HG02938 (cell line): ENCODE measurements at regions not wholly inside any gene's neighbourhood (a gene's known extent, or its start where the extent isn't known, plus 50 kb on each side); places are given as distances from the start of the nearest gene placed in this dataset.
"Not testable (repeated sequence)": the region's sequence is repeated elsewhere in the genome, so short reads cannot be mapped to it uniquely, and the experiment has no call there.

Experiments used
- ATAC-seq: cut with Tn5 transposase; IDR thresholded peaks from one replicate; pipeline ENCODE4 v1.9.1; 2021; ENCODE audit warnings: mild to moderate bottlenecking, moderate library complexity; ENCODE audit not compliant: unreplicated experiment

DNA sequence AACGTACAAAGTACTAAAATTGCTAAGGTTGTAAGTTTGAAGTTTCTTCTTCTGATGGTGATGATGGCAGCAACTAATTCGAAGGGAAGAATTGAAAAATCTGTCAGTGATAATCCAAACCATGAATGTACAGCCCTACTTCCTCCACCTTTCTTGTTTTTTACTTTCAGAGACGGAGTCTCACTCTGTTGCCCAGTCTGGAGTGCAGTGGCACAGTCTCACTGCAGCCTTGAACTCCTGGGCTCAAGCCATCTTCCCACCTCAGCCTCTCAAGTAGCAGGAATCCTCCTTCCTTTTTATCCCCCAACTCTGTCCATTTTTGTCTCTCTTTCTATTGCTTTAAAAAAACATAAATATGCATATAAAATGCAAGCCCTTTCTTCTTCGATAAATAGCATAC lies 112.3 kb upstream of the SOX21 start:
- ATAC-seq = no peak

DNA sequence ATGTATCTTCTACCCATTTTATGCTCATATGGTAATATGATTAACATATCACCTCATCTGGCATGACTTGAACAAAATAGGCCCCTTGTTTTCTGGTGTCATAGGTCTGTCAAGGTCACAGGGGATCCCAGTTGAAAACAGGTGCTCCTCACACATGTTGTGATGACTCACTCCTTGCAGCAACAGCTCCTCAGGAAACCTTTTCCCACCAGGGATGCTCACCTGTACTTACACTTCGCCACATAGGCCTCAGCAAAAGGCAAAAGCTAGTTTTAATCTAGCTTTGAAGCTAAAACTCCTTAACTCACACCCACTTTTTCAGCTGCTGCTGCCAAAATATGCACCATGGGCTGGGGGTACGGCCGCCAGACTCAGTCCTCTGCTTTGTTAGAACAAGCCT lies 110.0 kb upstream of the SOX21 start:
- ATAC-seq = no peak

DNA sequence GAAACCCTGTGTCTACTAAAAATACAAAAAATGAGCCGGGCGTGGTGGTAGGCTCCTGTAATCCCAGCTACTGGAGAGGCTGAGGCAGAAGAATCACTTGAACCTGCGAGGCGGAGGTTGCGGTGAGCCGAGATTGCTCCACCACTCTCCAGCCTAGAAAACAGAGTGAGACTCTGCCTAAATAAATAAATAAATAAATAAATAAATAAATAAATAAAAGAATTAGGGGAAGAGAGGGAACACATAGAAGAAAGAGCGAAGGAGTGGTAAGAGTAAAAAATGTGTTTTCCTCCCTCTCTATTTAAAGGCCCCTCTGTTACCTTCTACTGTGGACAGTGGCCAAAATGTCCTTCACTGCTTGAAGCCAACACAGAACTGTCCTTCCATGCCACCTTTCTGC lies 103.9 kb upstream of the SOX21 start:
- no peak for ATAC-seq

DNA sequence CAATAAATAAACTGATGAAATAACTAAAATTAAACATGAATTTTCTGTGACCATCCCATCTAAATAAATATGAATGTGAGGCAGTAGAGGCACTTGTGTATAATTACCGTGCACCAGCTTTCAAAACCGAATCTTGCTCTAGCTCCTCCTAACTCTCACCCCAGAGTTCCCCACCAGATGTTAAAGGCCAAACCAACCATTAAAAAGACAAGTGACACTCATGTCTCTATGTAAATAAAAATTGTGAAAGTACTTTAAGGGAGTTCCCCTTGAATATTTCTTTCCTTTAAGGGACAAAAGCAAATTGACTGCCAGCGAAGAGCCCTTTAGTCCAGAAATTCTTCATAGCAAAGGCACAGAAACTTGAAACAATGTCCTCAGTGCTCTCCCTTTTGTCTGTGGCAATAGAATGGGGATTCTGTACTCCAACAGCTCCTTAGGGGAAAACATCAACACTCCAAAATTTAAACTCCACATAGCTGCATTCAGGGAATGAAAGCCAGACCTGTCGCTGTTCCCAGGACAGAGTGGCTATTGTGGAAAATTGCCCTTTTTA lies 101.7 kb upstream of the SOX21 start:
- peak; percentile 88 for ATAC-seq

DNA sequence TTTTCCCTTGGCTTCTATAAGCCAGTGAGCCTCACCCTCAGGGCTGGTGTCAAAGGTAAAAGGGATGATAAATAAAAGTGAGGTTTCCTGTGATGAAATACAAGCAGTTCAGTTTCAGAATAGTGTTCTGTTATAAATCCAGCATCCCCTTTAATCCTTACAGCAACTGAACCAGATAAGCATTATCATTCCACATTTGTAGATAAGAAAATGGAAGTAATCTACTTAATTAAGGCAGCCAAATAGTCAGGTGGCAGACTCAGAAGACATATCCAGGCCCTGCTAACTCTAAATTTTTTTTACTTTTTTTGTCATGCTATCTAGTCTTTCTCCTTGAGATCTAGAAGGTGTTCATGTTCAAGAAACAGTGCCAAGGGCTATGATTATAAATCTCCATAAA lies 99.4 kb upstream of the SOX21 start:
- ATAC-seq = no peak

DNA sequence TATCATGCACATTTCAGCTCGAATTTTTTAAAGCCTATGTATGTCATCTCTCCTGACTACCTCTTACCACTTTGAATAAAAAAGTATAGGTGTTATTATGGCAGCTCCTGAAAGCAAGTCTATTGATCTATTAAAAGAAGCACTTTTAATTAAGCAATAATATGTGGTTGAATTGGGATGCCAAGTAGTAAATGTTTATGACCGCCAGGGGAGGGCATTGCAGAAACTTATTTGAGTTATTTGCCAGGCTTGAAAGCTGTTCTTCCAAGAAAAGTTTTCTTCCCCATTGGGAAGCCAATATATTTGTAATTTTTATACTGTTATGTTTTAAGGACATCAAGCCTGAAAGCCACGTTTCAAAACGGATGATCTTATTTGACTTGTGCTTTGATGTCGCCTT lies 88.1 kb upstream of the SOX21 start:
- ATAC-seq = no peak

DNA sequence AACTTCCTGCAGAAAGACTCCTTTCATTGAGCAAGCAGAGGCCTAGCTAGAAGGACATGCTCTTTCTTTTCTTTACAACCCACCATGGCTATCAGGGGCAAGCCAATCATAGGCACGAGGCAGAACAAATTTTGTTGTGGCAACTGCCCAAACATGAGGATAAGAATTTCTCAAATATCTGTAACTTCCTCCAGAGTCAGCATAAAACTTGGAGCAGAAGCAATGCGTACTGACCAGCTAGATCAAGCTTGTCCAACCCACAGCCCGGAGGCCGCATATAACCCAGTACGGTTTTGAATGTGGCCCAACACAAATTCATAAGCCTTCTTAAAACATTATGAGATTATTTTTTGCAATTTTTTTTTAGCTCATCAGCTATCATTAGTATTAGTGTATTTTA lies 87.0 kb upstream of the SOX21 start:
- no peak for ATAC-seq

DNA sequence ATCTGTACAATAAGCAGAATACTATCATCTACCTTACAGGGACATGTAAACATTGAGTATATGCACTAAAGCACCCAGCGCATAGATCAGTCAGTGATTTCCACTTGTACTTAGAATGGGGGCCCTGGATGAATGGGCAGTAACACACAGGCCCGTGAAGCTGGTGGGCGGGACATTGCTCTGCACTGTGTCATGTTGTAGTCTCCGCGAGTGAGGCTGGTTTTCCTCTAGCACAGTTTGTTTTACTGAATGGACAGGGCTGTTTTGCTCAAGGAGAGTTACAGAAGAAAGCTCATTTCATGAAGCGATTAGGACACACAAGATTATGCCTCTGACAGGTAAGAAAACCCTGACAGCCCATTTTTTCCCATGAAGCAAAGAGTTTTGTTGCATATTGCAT lies 86.4 kb upstream of the SOX21 start:
- ATAC-seq = no peak

DNA sequence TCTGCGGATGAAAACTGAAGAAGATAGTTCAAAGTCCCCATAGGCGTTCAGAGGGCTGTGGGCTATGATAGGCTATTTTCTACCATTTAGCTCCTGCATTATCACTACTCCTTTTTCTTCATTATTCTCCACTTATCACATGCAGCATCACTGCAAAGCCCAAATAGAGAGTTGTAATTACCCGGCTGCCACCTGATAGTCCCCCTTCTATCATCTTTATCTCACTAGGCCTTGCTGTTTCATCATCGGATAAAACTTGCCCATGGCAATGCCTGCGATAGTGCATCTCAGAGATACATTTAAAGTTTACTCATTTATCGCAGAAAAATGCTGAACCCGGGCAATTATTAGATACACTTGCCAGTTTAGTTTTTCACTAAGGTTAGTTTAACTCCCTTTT lies 82.9 kb upstream of the SOX21 start:
- ATAC-seq = no peak

DNA sequence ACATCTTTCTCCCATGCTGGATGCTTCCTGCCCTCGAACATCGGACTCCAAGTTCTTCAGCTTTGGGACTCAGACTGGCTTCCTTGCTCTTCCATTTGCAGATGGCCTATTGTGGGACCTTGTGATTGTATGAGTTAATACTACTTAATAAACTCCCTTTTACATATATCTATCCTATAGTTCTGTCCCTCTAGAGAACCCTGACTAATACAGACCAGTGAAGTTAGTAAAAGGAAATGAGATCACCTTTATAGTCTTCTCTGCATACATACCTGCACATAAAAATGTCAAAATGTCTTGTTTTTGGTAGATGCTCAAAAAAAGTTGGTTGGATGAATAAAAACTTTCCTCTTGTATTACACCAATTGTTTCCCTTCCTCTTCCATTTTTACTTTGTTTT lies 73.9 kb upstream of the SOX21 start:
- ATAC-seq = not testable (repeated sequence)

DNA sequence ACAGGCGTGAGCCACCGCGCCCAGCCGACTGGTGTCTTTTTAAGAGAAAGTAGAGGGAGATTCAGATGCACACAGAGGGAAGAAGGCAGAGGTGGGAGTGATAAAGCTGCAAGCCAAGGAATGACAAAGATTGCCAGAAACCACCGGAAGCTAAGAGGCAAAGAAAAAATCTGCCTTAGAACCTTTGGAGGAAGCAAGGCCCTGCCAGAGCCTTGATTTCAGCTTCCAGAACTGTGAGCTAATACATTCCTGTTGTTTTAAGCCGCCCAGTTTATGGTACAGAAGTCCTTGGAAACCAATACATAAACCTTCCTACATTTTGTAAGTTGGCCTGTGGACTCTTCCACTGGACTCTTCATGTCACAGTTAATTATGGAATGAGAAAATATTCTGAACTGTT lies 71.7 kb upstream of the SOX21 start:
- ATAC-seq = no peak

DNA sequence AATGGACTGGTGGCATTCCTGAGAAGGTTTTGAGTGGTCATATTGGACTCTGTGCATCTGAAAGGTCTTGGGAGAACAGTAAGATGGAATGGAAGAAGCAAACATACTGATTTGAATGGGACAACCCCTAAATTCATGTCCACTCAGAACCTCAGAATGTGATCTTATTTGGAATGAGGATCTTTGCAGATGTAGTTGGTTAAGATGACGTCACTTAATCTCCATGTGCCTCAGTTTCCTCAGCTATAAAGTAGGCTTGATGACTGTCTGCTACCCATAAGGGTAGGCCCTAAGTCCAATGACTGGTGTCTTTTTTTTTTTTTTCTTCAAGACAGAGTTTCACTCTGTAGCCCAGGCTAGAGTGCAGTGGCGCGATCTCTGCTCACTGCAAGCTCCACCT lies 71.1 kb upstream of the SOX21 start:
- ATAC-seq = no peak

DNA sequence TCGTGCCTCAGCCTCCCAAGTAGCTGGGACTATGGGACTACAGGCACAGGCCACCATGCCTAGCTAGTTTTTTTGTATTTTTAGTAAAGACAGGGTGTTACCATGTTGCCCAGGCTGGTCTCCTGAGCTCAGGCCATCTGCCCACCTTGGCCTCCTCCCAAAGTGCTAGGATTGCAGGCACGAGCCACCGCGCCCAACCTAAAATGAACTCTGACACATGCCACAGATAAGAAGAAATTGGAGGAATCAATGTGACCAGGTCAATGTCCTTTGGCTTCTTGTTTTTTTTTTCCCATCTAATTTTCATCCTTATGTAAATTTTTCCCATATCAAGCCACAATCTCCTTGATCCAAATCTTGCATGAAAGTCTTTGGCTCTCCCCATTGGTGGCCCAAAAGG lies 68.1 kb upstream of the SOX21 start:
- no peak for ATAC-seq

DNA sequence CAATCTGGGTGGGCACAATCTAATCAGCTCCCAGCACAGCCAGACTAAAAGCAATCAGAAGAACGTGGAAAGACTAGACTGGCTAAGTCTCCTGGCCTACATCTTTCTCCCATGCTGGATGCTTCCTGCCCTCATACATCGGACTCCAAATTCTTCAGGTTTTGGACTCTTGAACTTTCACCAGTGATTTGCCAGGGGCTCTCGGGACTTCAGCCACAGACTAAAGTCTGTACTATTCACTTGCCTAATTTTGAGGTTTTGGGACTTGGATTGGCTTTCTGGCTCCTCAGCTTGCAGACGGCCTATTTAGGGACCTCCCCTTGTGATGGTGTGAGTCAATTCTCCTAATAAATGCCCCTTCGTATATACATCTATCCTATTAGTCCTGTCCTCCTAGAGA lies 66.6 kb upstream of the SOX21 start:
- ATAC-seq = no peak

DNA sequence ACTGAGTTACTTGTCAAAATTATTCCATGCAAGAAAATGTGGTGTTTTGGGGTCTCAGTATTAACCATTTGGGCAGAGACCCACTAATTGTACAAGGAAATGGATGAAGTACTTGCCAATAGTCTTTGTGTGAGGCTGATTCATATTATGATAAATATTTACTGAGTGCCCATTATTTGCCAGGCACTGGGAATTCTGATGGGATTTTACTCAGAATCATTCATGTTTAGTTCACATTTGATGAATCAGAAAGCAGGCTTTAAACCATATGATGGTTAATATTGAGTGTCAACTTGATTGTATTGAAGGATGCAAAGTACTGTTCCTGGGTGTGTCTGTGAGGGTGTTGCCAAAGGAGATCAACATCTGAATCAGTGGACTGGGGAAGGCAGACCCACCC lies 66.2 kb upstream of the SOX21 start:
- no peak for ATAC-seq

DNA sequence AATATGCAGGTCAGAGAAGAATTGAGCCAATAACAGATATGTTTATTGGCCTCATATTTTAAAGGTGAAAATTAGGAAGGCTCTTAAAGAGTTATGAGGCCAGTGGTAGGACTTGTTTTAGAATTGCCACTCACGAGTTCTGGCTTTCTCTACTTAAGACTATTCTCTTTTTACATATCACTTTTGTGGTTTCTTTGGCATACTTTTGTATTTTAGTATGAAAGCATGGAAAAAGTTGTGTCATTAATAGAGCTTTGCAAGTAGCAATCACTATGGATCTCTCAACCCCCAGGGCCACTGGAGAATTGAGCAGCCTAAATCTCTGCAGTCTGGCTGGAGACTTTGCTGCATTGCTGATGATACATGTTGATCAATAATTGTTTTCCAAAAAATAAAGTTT lies 64.6 kb upstream of the SOX21 start:
- no peak for ATAC-seq

DNA sequence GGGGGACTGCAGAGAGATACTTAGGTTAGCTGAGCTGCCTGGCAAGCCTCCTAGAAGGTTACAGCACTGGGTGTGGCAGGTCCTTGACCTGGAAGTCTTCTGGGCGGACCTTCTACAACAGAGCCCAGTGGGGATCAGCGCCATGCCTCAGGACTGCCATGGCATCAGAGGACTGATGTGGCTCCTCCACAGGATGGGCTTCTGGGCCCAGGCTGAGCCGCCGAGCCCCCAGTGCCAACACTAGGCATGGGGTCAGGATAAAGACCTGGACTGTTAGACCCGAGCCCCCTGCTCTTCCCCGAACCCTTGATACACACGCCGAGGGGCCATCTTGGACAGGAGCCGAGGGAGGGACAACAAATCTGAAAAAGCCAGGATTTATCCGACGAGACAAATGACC lies 64.0 kb upstream of the SOX21 start:
- ATAC-seq = no peak

DNA sequence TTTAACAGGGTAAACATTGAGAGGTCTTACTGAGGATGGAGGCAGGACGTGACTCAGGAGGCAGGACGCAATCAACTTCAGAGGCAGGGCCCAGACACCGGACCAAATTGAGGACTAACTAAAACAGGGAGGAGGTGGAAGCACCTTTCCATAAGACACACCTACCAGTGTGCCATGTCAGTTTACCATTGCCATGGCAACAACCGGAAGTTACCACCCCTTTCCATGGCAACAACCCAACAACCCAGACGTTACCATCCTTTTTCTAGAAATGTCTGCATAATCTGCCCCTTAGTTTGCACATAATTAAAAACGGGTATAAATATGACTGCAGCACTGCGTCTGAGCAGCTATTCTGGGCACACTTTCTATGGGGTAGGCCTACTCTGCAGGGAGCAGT lies 53.5 kb upstream of the SOX21 start:
- no peak for ATAC-seq

DNA sequence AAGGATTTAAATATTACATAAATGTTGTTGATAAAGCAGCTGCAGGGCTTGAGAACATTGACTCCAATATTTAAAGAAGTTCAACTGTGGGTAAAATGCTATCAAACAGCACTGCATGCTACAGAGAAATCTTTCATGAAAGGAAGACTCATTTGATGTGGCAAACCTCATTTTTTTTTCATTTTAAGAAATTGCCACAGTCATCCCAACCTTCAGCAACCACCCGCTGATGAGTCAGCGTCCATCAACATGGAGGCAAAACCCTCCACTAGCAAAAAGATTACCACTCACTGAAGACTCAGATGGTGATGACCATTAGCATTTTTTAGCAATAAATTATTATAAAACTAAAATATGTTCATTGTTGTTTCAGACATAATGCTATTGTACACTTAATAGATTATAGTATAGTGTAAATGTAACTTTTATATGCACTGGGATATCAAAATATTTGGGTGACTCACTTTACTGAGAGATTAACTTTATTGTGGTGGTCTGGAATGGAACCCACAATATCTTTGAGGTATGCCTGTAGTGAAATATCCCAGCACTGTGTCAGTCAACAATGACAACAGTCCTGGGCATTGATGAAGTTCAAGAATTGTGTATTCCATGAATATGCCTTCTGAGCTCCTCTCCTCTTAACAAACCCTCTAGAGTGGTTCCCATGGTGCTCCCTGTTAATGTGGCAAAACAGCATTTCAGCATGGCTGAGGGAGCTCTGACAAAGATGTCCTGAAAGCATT lies 52.4 kb upstream of the SOX21 start:
- no peak for ATAC-seq
